ENCODE measurements at regions not wholly inside any gene's neighbourhood (a gene's known extent, or its start where the extent isn't known, plus 50 kb on each side); places are given as distances from the start of the nearest gene placed in this dataset.
A peak's percentile ranks its signal among the peaks of the same experiment; 100 is the strongest.

DNA sequence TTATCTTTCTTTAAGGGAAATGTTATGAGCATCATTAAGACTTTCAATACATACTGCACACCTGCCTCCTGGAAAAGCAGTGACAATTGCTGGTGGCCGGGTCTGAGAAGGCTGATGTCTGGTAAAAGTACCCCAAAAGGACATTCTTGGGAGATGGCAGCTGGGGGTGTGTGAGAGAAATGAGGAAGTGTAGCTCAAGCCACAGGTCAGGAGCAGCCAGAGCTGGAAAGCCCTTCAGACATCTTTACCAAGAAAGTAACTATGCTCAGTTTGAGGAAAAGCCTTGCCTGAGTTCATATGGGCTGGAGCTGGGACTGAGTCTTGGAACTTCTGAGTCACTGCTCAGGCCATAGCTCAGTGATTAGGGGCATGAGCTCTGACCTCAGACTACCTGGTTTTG lies 94.7 kb upstream of the N4BP1 start:
- H3K9me3 ChIP-seq: peaks cover 12% of the 10 kb centered on the region
- H3K27me3 ChIP-seq: no peaks in the 10 kb centered on the region
- H3K27ac ChIP-seq: no peak overlapping the region
- no peak for DNase-seq (ENCODE audit: low spot score in 2 of 2)
- 88% methylated on average over 1 of the region's 1 CpG for WGBS
- H3K4me1 ChIP-seq: no peaks in the 10 kb centered on the region
- TF ChIP-seq EP300 (IDR thresholded peaks at IDR 0.05) (no peak), POLR2A (IDR thresholded peaks at IDR 0.05) (no peak), POLR2AphosphoS5 (IDR thresholded peaks at IDR 0.05) (no peak)
- TF ChIP-seq, protein P1, sequence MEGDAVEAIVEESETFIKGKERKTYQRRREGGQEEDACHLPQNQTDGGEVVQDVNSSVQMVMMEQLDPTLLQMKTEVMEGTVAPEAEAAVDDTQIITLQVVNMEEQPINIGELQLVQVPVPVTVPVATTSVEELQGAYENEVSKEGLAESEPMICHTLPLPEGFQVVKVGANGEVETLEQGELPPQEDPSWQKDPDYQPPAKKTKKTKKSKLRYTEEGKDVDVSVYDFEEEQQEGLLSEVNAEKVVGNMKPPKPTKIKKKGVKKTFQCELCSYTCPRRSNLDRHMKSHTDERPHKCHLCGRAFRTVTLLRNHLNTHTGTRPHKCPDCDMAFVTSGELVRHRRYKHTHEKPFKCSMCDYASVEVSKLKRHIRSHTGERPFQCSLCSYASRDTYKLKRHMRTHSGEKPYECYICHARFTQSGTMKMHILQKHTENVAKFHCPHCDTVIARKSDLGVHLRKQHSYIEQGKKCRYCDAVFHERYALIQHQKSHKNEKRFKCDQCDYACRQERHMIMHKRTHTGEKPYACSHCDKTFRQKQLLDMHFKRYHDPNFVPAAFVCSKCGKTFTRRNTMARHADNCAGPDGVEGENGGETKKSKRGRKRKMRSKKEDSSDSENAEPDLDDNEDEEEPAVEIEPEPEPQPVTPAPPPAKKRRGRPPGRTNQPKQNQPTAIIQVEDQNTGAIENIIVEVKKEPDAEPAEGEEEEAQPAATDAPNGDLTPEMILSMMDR (IDR thresholded peaks at IDR 0.05): no peak
- no peaks in the 10 kb centered on the region for H3K36me3 ChIP-seq
- no peak overlapping the region for H3K4me3 ChIP-seq

DNA sequence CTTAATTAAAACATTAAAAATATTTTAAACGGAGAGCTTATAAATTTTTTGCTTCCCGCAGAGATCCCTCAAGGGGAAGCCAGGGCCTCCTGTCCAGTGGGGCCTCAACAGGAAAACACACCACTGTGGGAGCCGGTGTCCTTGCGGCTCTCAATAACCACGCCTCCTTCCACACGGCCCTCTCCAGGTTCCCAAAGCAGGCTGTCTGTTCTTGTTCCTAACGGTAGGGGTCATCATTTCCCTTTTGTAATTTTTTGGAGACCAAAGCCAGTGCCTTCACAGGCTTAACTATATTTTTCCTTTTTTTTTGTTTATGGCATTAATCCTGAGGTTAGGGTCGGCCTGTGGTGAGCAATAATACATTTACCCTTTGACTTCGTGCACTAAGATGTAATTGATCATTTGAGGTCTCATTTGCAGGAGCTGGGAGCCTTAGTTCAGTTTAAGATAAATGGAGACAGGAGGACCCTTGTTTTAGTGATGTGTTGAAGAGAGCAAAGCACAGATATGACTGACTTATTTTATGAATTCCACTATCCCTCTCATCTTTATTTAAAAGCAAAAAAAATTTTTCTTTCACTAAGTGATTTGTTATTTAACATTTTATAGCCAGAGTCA lies 77.5 kb upstream of the N4BP1 start:
- Histone ChIP-seq H3K27ac (no peak overlapping the region), H3K9me3 (no peaks in the 10 kb centered on the region), H3K36me3 (no peaks in the 10 kb centered on the region), H3K4me3 (no peak overlapping the region), H3K27me3 (no peaks in the 10 kb centered on the region), H3K4me1 (no peaks in the 10 kb centered on the region)
- WGBS: 1% methylated on average over 9 of the region's 9 CpGs
- no peak for DNase-seq (ENCODE audit: low spot score in 2 of 2)
- TF ChIP-seq, protein P1 (IDR thresholded peaks at IDR 0.05): peak in 1 of 2 donors; percentile 66
- TF ChIP-seq POLR2A (IDR thresholded peaks at IDR 0.05): no peak

DNA sequence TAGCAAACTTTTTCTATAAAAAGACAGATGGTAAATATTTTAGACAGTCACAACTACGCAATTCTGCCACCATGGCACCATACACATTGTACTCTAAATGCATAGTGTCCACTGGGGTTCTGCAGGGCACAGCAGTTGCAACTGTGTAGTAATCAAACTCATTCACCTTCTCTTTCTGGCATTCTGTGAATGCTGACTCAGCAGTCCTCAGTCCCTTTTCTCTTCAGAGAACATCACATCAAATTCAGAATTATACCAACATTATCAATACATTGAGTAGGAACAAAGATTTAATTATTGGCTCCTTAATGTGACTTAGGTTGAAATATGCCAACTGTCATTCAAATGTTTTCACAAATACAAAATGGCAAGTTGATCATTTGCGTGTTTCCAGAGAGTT lies 74.2 kb upstream of the N4BP1 start:
- no peak for TF ChIP-seq POLR2AphosphoS5 (IDR thresholded peaks at IDR 0.05)
- TF ChIP-seq, protein P1 (IDR thresholded peaks at IDR 0.05): no peak
- TF ChIP-seq EP300 (IDR thresholded peaks at IDR 0.05): no peak
- TF ChIP-seq POLR2A (IDR thresholded peaks at IDR 0.05): no peak
- DNase-seq (ENCODE audit: low spot score in 2 of 2): no peak
- Histone ChIP-seq H3K4me1 (no peaks in the 10 kb centered on the region), H3K36me3 (no peaks in the 10 kb centered on the region), H3K27me3 (no peaks in the 10 kb centered on the region), H3K27ac (no peak overlapping the region), H3K4me3 (no peak overlapping the region), H3K9me3 (no peaks in the 10 kb centered on the region)
- 87% methylated on average over 2 of the region's 2 CpGs for WGBS

DNA sequence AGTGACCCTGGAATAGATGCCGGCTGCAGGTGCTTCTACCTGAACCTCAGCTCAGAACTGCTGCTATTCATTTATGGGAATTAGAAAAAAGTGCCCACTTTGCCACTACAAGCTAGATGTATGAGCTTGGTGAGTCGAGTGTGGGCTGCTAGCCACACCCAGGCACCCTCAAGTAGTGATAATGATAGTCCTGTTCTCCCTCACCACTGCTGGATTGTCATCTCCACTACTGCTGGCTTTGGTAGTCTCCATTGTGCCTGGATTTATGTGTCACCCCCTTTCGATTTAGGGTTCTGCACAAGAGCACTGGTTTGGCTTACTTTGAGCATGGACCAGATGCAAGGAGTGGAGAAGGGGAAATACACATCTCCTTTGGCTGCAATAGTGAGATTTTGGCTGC lies 73.0 kb upstream of the N4BP1 start:
- DNase-seq (ENCODE audit: low spot score in 2 of 2): no peak
- no peaks in the 10 kb centered on the region for H3K9me3 ChIP-seq
- no peak overlapping the region for H3K27ac ChIP-seq
- no peaks in the 10 kb centered on the region for H3K27me3 ChIP-seq
- H3K4me1 ChIP-seq: no peaks in the 10 kb centered on the region
- WGBS: 37% methylated on average over 3 of the region's 3 CpGs
- TF ChIP-seq POLR2A (IDR thresholded peaks at IDR 0.05) (no peak), POLR2AphosphoS5 (IDR thresholded peaks at IDR 0.05) (no peak), EP300 (IDR thresholded peaks at IDR 0.05) (no peak)
- TF ChIP-seq, protein P1 (IDR thresholded peaks at IDR 0.05): no peak
- H3K4me3 ChIP-seq: no peak overlapping the region
- H3K36me3 ChIP-seq: no peaks in the 10 kb centered on the region

DNA sequence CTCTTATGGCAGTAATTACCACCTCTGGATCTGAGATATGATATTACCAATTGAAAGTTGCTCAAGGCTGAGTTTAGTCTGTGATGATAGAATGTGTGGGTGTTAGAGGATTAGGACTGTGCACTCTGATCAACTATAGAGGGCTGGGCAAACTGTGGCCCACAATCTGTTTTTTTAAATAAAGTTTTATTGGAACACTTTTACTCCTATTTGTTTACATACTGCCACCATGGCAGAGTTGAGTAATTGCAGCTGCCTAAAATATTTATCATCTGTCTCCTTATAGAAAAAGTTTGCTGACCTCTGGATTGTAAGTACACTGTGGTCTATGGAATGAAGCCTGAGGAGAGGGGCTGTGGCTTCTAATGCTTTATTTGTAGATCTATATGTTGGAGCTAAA lies 71.5 kb upstream of the N4BP1 start:
- H3K27ac ChIP-seq: no peak overlapping the region
- no peak overlapping the region for H3K4me3 ChIP-seq
- no peak for DNase-seq (ENCODE audit: low spot score in 2 of 2)
- no peaks in the 10 kb centered on the region for H3K4me1 ChIP-seq
- no peaks in the 10 kb centered on the region for H3K9me3 ChIP-seq
- no peaks in the 10 kb centered on the region for H3K27me3 ChIP-seq
- no peaks in the 10 kb centered on the region for H3K36me3 ChIP-seq
- TF ChIP-seq POLR2AphosphoS5 (IDR thresholded peaks at IDR 0.05) (no peak), POLR2A (IDR thresholded peaks at IDR 0.05) (no peak), EP300 (IDR thresholded peaks at IDR 0.05) (no peak)
- TF ChIP-seq, protein P1 (IDR thresholded peaks at IDR 0.05): no peak

All from suprapubic skin (tissue), 4 donors.